ENCODE measurements at regions not wholly inside any gene's neighbourhood (a gene's known extent, or its start where the extent isn't known, plus 50 kb on each side); places are given as distances from the start of the nearest gene placed in this dataset.

DNA sequence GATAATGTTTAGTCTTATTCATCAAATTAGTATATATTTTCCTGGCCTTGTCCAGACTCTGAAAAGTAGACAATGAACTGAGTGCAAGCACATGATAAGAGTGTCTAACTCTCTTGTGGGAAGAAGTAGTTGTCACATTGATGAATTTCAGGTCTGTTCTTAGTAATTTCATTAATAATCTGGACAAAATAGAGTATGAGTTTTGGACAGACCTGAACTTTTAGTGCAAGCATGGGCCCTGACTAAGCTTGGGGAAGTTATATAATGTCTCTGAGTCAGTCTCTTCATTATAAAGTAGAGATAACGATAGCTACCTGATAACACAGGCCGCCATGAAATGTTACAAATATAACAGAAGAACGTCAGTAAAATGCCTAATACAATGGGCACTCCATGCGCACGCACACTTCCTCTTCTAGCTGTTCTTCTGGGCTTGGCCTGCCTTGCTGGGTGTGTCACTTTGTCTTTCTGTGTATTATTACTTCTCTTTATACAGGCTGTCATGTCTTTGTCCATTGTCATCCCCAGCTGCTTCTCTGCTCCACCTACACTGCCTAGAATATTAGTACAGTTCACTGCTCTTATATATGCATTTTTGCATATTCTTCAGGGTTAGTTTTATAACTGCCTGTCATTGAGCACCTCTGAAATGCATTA is 129.1 kb upstream of the HTR2A start:
- DNase-seq: no peak

DNA sequence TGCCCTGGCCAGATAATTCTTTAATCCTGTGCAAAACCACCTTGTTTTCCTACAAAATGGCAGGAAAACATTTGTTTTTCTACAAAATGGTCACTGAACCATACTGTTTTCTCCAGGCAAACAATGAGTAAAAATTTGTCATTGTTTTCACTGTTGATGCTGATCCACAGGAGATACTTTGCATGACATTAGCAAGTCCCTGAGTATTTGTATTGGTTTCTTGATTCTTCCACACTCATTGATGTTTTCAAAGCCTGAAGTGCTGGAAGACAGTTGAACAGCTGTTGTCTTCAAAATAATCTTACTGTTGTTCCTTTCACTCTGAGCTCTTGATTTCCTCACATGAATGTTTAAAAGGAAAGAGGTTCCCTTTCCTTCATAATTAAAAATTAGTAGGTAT is 123.1 kb upstream of the HTR2A start:
- DNase-seq: no peak

- DNase-seq: no peak
Measured at GRCh38 chr13:47017476-47017875, 120.6 kb upstream of the HTR2A start.

- no peak for DNase-seq
Measured at GRCh38 chr13:47008318-47008717, 111.5 kb upstream of the HTR2A start.

DNA sequence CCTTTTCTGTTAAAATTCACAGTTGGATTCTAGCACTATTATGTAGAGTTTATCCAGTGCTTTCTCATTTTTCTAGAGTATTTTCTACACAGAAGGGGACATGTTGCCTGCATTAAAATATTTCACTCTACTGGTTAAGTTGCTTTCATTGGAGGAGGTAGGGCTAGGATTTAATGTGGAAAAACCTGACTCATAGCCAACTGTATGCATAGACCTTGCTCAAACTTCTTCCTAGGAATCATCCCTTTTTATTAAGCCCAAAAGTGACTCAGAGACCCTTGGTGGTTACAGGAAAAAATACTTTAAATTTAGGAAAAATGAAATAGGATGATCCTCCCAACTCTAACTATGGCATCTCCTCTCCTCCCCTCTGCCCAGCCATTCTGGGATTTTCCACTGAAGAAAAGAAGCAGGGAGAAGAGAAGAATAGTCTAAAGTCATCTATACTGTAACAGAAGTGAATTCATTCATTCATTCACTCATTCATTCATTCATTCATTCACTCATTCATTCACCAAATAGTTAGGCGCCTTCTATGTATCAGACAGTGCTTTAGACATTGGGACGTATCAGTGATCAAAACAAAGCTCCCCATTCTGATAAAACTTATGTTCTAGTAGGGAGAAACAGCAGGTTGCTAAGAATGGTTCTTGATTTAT is 109.0 kb upstream of the HTR2A start:
- no peak for DNase-seq

- DNase-seq: no peak
Measured at GRCh38 chr13:47004540-47004939, 107.7 kb upstream of the HTR2A start.

DNA sequence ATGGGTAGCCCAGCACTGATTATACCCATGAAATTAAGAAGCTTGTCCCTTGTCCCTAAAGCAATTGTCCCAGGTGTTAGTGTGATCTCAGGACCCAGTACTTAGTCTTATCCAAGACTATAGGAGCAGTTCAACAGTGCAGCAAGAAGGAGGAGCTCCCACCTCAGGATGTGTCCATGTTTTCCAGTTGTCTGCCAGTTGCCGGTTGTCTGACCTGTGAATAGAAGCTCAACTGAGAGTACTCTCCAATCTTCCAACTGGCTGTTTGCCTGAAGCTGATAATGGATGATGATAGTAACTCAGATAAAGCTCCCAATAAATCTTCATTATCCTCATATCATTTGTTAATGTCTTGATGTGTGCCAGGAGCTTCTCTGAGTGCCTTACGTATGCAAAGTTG is 107.2 kb upstream of the HTR2A start:
- no peak for DNase-seq

GRCh38 chr13:47000165-47000564 is 103.3 kb upstream of the HTR2A start:
- no peak for DNase-seq

DNA sequence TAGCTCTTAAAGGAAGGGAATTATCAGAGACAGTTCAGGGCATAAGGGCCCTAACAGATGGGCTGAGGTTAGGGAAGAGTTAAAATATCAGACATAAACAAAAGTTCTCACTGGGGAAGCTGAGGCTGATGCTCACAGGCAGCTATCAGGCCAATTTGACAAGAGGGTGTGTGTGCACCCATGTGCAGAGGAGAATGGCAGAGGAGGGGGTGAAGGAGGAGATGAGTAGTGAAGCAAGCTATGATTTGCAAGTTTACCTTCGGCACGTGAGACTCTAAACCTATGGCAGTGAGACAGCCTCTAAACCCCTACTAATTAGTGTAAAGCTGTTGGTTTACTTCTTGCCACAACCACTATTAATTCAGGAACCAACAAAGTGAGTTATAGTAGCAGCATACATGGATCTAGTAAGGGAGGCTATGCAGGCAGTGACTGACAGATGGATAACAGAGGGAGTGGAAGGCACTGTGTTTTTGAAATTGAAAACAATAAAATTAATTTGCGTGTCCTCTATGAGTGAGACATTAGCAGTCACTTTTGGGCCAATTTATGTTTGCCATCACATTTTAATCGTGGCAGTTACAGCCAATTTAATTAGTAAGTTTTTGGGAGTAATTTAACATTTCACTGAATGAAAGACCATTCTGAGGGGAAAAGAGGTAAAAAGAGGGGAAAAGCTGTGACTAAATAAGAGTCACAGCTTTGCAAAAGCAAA is 99.6 kb upstream of the HTR2A start:
- DNase-seq: no peak

DNA sequence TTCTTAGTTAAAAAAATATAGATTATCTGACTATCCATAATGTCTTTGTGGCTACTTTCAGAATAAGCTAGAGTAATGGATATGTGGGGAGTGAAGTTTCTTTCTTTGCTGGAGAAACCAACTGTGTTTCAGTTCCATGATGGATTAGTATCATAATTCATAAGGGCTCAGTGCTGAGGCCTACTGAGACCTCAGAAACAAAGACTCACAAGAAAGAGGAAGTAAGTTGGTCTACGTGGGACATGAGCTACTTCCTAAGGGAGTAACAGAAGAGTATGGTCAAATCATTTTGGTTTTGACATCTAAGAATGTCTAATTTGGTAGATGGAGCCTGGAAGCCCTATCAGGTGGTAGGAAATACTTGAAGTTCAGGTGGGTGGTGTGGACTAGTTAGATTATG is 99.0 kb upstream of the HTR2A start:
- no peak for DNase-seq

DNA sequence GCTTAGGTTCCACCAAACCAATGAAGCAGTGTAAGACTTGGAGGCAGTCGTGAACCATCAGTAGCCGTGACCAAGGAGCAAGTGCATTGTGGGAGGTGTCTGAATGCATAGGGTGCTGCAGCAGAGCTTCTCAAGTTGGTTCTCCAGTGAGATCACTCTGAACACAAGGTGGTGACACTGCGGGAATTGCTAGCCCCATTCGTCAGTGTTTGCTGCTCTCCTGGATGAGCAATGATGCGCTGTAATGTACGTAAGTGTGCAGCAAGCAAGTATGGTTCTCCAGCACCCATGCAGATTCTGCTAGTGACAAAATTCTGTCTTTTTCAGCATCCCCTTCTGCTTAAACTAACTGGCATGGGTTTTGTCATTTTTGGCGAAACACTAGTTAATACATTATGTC is 97.6 kb upstream of the HTR2A start:
- no peak for DNase-seq

- no peak for DNase-seq
Measured at GRCh38 chr13:46992383-46992952, 95.6 kb upstream of the HTR2A start.

GRCh38 chr13:46983881-46984280 is 87.0 kb upstream of the HTR2A start:
- no peak for DNase-seq

GRCh38 chr13:46982856-46983582 is 86.2 kb upstream of the HTR2A start:
- DNase-seq: no peak

DNA sequence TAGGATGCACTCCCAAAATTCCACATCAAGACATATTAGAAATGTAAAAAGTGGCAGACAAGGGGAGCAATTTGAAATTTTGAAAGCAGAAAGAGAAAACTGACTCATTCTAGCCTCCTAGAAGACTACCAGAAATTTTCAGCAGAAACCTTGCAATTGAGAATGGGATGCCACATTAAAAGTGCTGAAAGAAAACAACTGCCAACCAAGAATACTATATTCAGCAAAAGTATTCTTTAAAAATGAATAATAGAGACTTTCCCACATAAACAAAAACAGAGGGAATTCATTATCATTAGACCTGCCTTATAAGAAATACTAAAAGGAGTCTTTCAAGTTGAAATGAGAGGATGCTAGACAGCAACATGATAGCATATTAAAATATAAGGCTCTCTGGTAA is 78.3 kb upstream of the HTR2A start:
- no peak for DNase-seq

- DNase-seq: no peak
Measured at GRCh38 chr13:46968450-46968849, 71.6 kb upstream of the HTR2A start.

GRCh38 chr13:46964789-46965527 is 68.1 kb upstream of the HTR2A start:
- DNase-seq: no peak

- no peak for DNase-seq
Measured at GRCh38 chr13:46963904-46964303, 67.1 kb upstream of the HTR2A start.

DNA sequence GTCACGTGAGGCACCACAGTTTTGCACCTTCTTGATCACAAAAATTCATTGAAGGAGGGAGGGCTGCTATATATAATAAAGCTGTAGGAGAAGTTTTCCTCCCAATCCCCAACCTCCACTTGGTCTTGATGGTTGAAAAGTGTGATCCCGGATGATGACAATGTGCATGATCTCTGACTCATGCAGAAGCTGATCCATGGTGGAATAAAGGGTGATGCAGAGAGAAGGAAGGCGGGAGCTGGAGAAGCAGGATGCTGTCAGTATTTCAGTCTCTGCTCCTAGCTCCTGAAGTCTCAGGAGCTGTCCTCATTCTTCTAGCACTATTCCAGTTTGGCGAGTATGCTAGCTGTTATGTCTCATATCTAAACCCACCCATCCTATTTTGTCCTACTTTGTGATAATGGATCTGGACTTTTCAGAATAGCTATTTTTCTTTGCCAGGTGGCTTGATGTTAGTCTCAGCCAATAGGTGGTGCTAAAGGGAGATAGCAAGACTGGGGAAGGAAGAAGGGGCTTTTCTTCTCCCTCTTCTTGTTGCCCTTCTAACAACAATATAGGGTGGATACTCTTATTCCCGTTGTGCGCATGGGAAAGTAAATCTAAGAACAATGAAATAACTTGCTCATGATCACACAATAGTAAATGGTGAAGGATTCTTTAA is 65.6 kb upstream of the HTR2A start:
- DNase-seq: no peak

GRCh38 chr13:46961719-46962118 is 64.9 kb upstream of the HTR2A start:
- DNase-seq: no peak

DNA sequence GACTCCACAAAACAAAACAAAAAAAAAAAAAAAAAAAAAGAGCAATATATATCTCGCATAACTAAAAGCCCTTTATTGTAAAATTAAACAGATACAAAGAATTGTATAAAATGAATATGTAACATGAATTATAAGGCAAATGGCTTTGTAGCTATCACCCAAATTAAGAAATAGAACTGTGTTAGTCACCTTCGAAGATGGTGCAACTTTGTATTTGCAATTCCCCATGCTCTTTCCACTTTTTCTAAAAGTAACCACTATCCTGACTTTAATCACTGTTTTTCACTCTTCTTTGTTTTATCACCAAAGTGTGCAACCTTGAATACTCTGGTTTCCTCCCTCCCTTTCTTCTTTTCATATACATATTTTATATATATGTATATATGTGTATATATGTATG is 57.1 kb upstream of the HTR2A start:
- DNase-seq: no peak

GRCh38 chr13:46953331-46953730 is 56.5 kb upstream of the HTR2A start:
- DNase-seq: no peak

Measured in NCI-H146 (cell line).